VCaP (cell line): ENCODE measurements at regions not wholly inside any gene's neighbourhood (a gene's known extent, or its start where the extent isn't known, plus 50 kb on each side); places are given as distances from the start of the nearest gene placed in this dataset.
"Not testable (repeated sequence)": the region's sequence is repeated elsewhere in the genome, so short reads cannot be mapped to it uniquely, and the experiment has no call there.

Experiments
- H3K27ac ChIP-seq: fragments of 450-650 bp; 2 replicates; pipeline ENCODE4 v1.5.1; 2017
- CTCF ChIP-seq: fragments of 450-650 bp; conservative IDR thresholded peaks from 2 replicates; pipeline ENCODE4 v1.5.1; 2017; ENCODE audit warnings: mild to moderate bottlenecking, moderate library complexity

GRCh38 chr6:15107644-15108382 lies 138.1 kb upstream of the JARID2 start:
- TF ChIP-seq CTCF = no peak
- H3K27ac ChIP-seq = no peak overlapping the region

GRCh38 chr6:15108383-15108715 lies 137.5 kb upstream of the JARID2 start:
- no peak overlapping the region for H3K27ac ChIP-seq
- TF ChIP-seq CTCF = no peak

GRCh38 chr6:15109338-15110090 lies 136.4 kb upstream of the JARID2 start:
- no peak overlapping the region for H3K27ac ChIP-seq
- no peak for TF ChIP-seq CTCF

GRCh38 chr6:15110726-15111354 lies 135.0 kb upstream of the JARID2 start:
- TF ChIP-seq CTCF = no peak
- H3K27ac ChIP-seq = no peak overlapping the region

GRCh38 chr6:15111576-15111975 lies 134.3 kb upstream of the JARID2 start:
- H3K27ac ChIP-seq = not testable (repeated sequence)

- H3K27ac ChIP-seq = no peak overlapping the region
- TF ChIP-seq CTCF = no peak
These were observed 132.3 kb upstream of the JARID2 start for GRCh38 chr6:15113587-15113986.

GRCh38 chr6:15114061-15114460 lies 131.8 kb upstream of the JARID2 start:
- TF ChIP-seq CTCF = no peak
- H3K27ac ChIP-seq = no peak overlapping the region

GRCh38 chr6:15116889-15117288 lies 129.0 kb upstream of the JARID2 start:
- H3K27ac ChIP-seq = no peak overlapping the region
- no peak for TF ChIP-seq CTCF
